ENCODE measurements at regions not wholly inside any gene's neighbourhood (a gene's known extent, or its start where the extent isn't known, plus 50 kb on each side); places are given as distances from the start of the nearest gene placed in this dataset.

DNA sequence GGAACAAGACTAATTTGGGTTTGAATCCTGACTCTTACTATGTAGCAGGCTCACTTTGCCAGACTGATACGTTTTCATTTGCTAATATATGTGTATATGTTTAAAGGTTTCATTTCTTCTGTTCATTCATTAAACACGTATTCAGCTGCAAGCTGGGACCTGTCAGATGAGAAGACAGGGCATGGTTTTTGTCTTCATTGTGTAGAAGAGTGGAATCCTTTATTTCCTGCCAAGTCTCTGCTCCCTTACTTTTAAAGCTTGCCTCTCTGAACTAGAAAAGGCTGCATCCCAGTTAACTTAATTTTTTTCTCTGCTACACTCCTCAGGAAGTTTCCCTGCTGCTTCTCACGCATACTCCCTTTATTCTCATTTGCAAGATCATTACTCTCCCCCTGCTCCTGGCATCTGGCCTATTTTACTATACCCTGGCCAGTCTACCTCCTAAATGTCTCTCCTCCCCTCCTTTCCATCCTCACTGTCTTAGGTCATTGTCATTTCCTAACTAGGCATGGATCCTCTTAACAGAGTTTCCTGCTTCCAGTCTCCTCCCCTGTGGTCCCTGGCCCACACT lies 141.0 kb upstream of the TMTC4 start:
- no peak for DNase-seq (ENCODE audit: low read depth)

- no peak for DNase-seq (ENCODE audit: low read depth)
Observed at GRCh38 chr13:100812982-100813584, 138.5 kb upstream of the TMTC4 start.

DNA sequence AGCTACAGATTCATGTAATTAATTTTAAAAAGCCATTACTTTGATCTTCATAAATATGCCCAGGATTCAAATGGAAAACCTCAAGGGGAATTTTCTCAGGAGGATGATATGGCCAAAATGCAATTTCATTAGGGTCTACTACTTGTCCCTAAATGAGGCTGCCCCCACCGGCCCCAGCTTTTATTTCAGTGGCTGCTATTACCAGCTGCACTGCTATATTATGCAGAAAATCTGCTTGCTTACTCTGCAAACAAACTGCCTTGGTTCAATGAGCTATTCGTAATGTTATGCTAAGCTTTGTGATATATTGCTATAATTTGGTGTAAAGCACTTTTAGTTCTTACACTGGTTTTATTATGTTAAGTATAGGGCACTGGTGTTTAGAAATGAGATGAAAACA lies 137.3 kb upstream of the TMTC4 start:
- DNase-seq (ENCODE audit: low read depth), result no peak

GRCh38 chr13:100811024-100811865 lies 136.7 kb upstream of the TMTC4 start:
- no peak for DNase-seq (ENCODE audit: low read depth)

DNA sequence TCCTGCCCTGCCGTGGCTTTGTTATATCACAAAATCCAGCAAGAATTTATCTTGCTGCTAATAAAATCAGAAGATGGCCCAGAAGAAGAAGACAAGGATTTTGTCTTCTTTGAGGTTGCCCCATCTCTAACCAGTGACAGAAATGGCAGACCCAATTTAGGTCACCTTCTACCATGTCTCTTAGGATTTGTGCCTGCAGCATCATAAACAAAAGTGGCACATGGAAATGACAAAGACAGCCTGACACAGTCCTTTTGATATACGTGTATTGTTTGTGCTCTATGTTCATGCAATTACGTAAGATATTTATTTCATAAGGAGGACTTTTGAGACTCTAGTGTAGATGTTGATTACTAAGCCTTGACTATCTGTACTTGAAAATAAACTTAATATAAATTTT lies 135.9 kb upstream of the TMTC4 start:
- DNase-seq (ENCODE audit: low read depth), result no peak

DNA sequence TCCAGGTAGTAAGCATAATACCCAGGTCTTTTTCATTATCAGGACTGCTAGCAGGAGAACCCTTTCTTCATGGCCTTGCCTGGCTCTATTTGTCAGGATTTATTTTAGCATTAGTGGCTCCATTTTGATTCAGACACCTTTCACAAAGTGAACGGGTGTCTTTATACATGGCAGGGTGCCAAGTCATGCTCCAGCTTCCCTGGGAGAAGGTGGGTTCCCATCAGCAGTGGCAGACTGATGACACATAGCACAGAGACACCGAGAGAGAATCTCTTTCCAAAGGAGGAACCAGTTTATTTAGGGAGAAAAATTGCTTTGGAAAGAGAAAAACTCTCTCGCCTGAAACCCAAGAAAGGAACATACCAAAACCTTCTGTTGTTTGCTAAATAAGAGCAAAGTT lies 135.3 kb upstream of the TMTC4 start:
- DNase-seq (ENCODE audit: low read depth), result no peak

- DNase-seq (ENCODE audit: low read depth), result no peak
Observed at GRCh38 chr13:100809129-100809390, 134.5 kb upstream of the TMTC4 start.

GRCh38 chr13:100808330-100809128 lies 133.9 kb upstream of the TMTC4 start:
- no peak for DNase-seq (ENCODE audit: low read depth)

DNA sequence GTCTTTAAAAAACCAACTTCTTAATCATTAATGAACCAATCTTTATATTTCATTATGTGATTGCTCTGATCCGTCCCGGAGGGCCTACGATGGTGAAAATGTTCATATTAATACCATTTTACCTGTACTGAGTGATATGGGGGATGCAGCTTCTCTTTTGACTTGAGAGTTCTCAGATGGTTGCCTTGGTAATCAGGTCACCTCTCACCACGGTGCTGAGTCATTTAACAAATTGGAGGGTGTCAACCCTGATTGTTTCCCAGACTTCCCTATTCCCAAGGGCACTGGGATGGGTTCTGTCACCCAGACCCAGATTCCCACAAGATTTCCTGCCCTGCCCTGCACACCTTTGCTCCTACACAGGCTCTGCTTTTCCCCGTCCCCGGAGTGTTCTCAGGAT lies 128.5 kb upstream of the TMTC4 start:
- peak; percentile 8 for DNase-seq (ENCODE audit: low read depth)

GRCh38 chr13:100800283-100800875 lies 125.8 kb upstream of the TMTC4 start:
- DNase-seq (ENCODE audit: low read depth), result no peak

- no peak for DNase-seq (ENCODE audit: low read depth)
Observed at GRCh38 chr13:100798739-100799361, 124.3 kb upstream of the TMTC4 start.

GRCh38 chr13:100797921-100798320 lies 123.3 kb upstream of the TMTC4 start:
- DNase-seq (ENCODE audit: low read depth), result no peak

- DNase-seq (ENCODE audit: low read depth), result no peak
Observed at GRCh38 chr13:100796463-100796862, 121.9 kb upstream of the TMTC4 start.

- DNase-seq (ENCODE audit: low read depth), result no peak
Observed at GRCh38 chr13:100794575-100794974, 120.0 kb upstream of the TMTC4 start.

- DNase-seq (ENCODE audit: low read depth), result no peak
Observed at GRCh38 chr13:100790405-100790804, 115.8 kb upstream of the TMTC4 start.

GRCh38 chr13:100789968-100790367 lies 115.4 kb upstream of the TMTC4 start:
- DNase-seq (ENCODE audit: low read depth), result peak; percentile 77

- peak; percentile 77 for DNase-seq (ENCODE audit: low read depth)
Observed at GRCh38 chr13:100789481-100789880, 114.9 kb upstream of the TMTC4 start.

DNA sequence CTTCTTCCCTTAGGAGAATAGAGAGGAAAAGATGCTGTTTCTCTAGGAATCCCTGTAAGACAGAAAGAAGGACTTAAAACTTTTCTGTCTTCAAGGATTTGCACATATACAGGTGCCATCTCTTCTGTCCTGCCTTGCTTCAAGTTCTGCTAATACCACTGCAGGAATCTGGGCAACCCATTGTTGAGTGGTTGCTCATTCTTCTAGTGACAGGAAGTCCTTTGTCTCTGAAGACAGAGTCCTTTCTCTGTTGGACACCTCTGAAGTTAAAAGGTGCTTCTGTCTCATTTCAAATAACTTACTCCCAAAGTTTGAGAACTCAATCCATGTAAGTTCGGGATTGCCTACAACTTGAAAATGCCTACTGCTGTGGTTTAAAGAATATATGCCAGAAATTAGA lies 114.4 kb upstream of the TMTC4 start:
- DNase-seq (ENCODE audit: low read depth), result peak; percentile 15

- DNase-seq (ENCODE audit: low read depth), result no peak
Observed at GRCh38 chr13:100788540-100788939, 113.9 kb upstream of the TMTC4 start.

GRCh38 chr13:100787899-100788298 lies 113.3 kb upstream of the TMTC4 start:
- no peak for DNase-seq (ENCODE audit: low read depth)

- peak; percentile 42 for DNase-seq (ENCODE audit: low read depth)
Observed at GRCh38 chr13:100776686-100777085, 102.1 kb upstream of the TMTC4 start.
